B cell (primary cell): ENCODE measurements at regions not wholly inside any gene's neighbourhood (a gene's known extent, or its start where the extent isn't known, plus 50 kb on each side); places are given as distances from the start of the nearest gene placed in this dataset.

ENCODE experiments used
- ATAC-seq: fragments of 200-7000 bp; cut with Tn5 transposase; one replicate; pipeline ENCODE4 v1.10.0; 2021; ENCODE audit warnings: low read depth, mild to moderate bottlenecking, moderate number of reproducible peaks, moderate library complexity
- CTCF ChIA-PET: fragments of 350-600 bp; sonication (Branson Sonifier 250); formaldehyde crosslinking; loops from one replicate; lab custom pipeline; 2021; ENCODE audit warnings: antibody characterized with exemption, inconsistent platforms; lab: Charles Lee
- POLR2A ChIA-PET: fragments of 350-600 bp; sonication (Branson Sonifier 250); formaldehyde crosslinking; loops from one replicate; lab custom pipeline; 2021; ENCODE audit warnings: antibody characterized with exemption; lab: Charles Lee
- DNase-seq: peaks from one replicate; pipeline ENCODE4 v3.0.0; 2013
- H2AFZ ChIP-seq: 2 replicates; pipeline ENCODE4 v1.6.1; 2012; ENCODE audit warnings: mild to moderate bottlenecking, low read depth, low read length; ENCODE audit not compliant: insufficient read depth, poor library complexity, severe bottlenecking
- H3K27ac ChIP-seq, 2 donors: 1 replicate in 1 of 2; 2 replicates in 1 of 2; pipeline ENCODE4 v1.5.1; 2012 to 2013; ENCODE audit warnings: low read length in 2 of 2, mild to moderate bottlenecking in 2 of 2, moderate library complexity in 1 of 2
- H3K27me3 ChIP-seq, 4 experiments: fragments of 200-600 bp in 1 of 4; sonication (generic) in 1 of 4; replicated peaks in 1 of 4; 1 replicate in 2 of 4; 2 replicates in 2 of 4; pipeline versions ENCODE4 v1.6.1 to v1.7.0; 2013 to 2016; ENCODE audit warnings: low read length in 3 of 4, mild to moderate bottlenecking in 2 of 4, mixed read lengths in 1 of 4, moderate library complexity in 1 of 4; ENCODE audit not compliant: insufficient read depth in 4 of 4, control insufficient read depth in 3 of 4; ENCODE audit errors: control extremely low read depth in 1 of 4
- H3K36me3 ChIP-seq, 2 experiments: replicated peaks in 1 of 2; 1 replicate in 1 of 2; 2 replicates in 1 of 2; pipeline versions ENCODE4 v1.6.1 to v1.7.1; 2013; ENCODE audit warnings: low read length in 1 of 2; ENCODE audit not compliant: insufficient read depth in 2 of 2, control insufficient read depth in 1 of 2; ENCODE audit errors: control extremely low read depth in 1 of 2, extremely low read depth in 1 of 2
- H3K4me1 ChIP-seq, 2 donors: fragments of 200-600 bp in 1 of 2; sonication (generic) in 1 of 2; 1 replicate in 1 of 2; 2 replicates in 1 of 2; pipeline versions ENCODE4 v1.5.1 to v1.6.1; 2013 to 2017; ENCODE audit warnings: low read length in 2 of 2; ENCODE audit not compliant: control insufficient read depth in 2 of 2, insufficient read depth in 2 of 2
- H3K4me2 ChIP-seq: replicated peaks from 2 replicates; pipeline ENCODE3; 2012; ENCODE audit warnings: mild to moderate bottlenecking, low read depth, low read length; ENCODE audit not compliant: poor library complexity, severe bottlenecking
- H3K4me3 ChIP-seq, 5 experiments: fragments of 200-600 bp in 1 of 5; sonication (generic) in 1 of 5; 1 replicate in 3 of 5; 2 replicates in 2 of 5; pipeline versions ENCODE4 v1.5.1 to v1.7.0; 2011 to 2016; ENCODE audit warnings: low read length in 4 of 5, mild to moderate bottlenecking in 4 of 5, low read depth in 2 of 5, control low read depth in 1 of 5, moderate library complexity in 1 of 5; ENCODE audit not compliant: insufficient read depth in 1 of 5; ENCODE audit errors: control extremely low read depth in 1 of 5, extremely low read depth in 1 of 5
- H3K79me2 ChIP-seq: fragments of 200-600 bp; sonication (generic); one replicate; pipeline ENCODE4 v1.6.0; 2016; ENCODE audit warnings: low read length; ENCODE audit not compliant: control insufficient read depth, insufficient read depth
- H3K9ac ChIP-seq: fragments of 200-600 bp; sonication (generic); 2 replicates; pipeline ENCODE4 v1.6.1; 2017; ENCODE audit warnings: mild to moderate bottlenecking, low read length, moderate library complexity
- H3K9me3 ChIP-seq, 3 donors: one replicate each; pipeline versions ENCODE4 v1.6.1 to v1.7.1; 2013; ENCODE audit warnings: low read length in 2 of 3; ENCODE audit not compliant: control insufficient read depth in 2 of 3, insufficient read depth in 1 of 3; ENCODE audit errors: control extremely low read depth in 1 of 3
- H4K20me1 ChIP-seq: 2 replicates; pipeline ENCODE4 v1.6.0; 2012; ENCODE audit warnings: mild to moderate bottlenecking, low read length; ENCODE audit not compliant: insufficient read depth, control insufficient read depth, poor library complexity, severe bottlenecking
- H3K27ac Mint-ChIP-seq: one replicate; pipeline ENCODE4 v1.8.0; 2021; ENCODE audit warnings: mixed read lengths
- H3K27me3 Mint-ChIP-seq: one replicate; pipeline ENCODE4 v1.8.0; 2021; ENCODE audit warnings: mixed read lengths
- H3K4me1 Mint-ChIP-seq: one replicate; pipeline ENCODE4 v1.8.0; 2021; ENCODE audit warnings: mixed read lengths
- H3K4me3 Mint-ChIP-seq: one replicate; pipeline ENCODE4 v1.8.0; 2021; ENCODE audit warnings: mixed read lengths
- H3K9me3 Mint-ChIP-seq: one replicate; pipeline ENCODE4 v1.8.0; 2022; ENCODE audit warnings: mixed read lengths; ENCODE audit not compliant: insufficient read depth
- CTCF ChIP-seq: fragments of 200-600 bp; IDR thresholded peaks from one replicate; pipeline ENCODE4 v1.8.0; 2022; ENCODE audit warnings: antibody characterized with exemption, mild to moderate bottlenecking
- EZH2 ChIP-seq: IDR thresholded peaks from 2 replicates; pipeline ENCODE4 v1.6.1; 2012; ENCODE audit warnings: borderline replicate concordance, low read depth, mild to moderate bottlenecking, moderate library complexity, low read length; ENCODE audit not compliant: insufficient read depth, poor library complexity, severe bottlenecking
- WGBS: methylation state at CpG from one replicate; pipeline ENCODE4 v1.1.5; 2013; ENCODE audit warnings: missing lambda C conversion rate; ENCODE audit not compliant: insufficient coverage; 5-methylcytosine and 5-hydroxymethylcytosine counted together
- intact Hi-C: fragments of 100-400 bp; cut with micrococcal nuclease; formaldehyde crosslinking; loops from one replicate; pipeline ENCODE4 v1.10.0; 2022

- CTCF ChIA-PET: interaction anchor here (0.9 to 3.6 kb wide), 20 partner anchors 8 to 281 kb away, joined by 3 to 23 read pairs (median 5); partner anchors contain the start of gene IVNS1ABP
- Histone ChIP-seq H2AFZ (no peak overlapping the region), H3K36me3 (no peaks in the 10 kb centered on the region), H3K79me2 (no peaks in the 10 kb centered on the region), H3K27me3 (no peaks in the 10 kb centered on the region), H3K9me3 (peaks cover 0 to 2% (median 0%) of the 10 kb centered on the region in 3 donors), H3K9ac (no peak overlapping the region), H3K27ac (no peak overlapping the region), H3K4me2 (no peak overlapping the region), H3K4me1 (peaks cover 10 to 21% of the 10 kb centered on the region in 2 donors), H4K20me1 (no peaks in the 10 kb centered on the region), H3K4me3 (no peak overlapping the region)
- intact Hi-C loops: loop anchor here (5.0 kb wide), 2 partner anchors 68 to 153 kb away; no protein-coding TSS in a partner anchor
- H3K27me3 Mint-ChIP-seq: no peaks in the 10 kb centered on the region
- H3K4me3 Mint-ChIP-seq: no peak overlapping the region
- ATAC-seq (no peak), DNase-seq (no peak)
- H3K4me1 Mint-ChIP-seq: peaks cover 26% of the 10 kb centered on the region
- POLR2A ChIA-PET: interaction anchor here (0.7 to 1.0 kb wide), 2 partner anchors 244 to 278 kb away, joined by 3 to 7 read pairs; partner anchors contain the start of gene IVNS1ABP
- peaks cover 3% of the 10 kb centered on the region for H3K9me3 Mint-ChIP-seq
- WGBS: no CpG with 5 or more reads among the region's 3 CpGs
- TF ChIP-seq CTCF (no peak), EZH2 (no peak)
- no peak overlapping the region for H3K27ac Mint-ChIP-seq
These were observed 139.3 kb upstream of the HMCN1 start for GRCh38 chr1:185594786-185595410.

- Histone ChIP-seq H3K9ac (no peak overlapping the region), H3K27ac (no peak overlapping the region), H3K36me3 (no peaks in the 10 kb centered on the region), H4K20me1 (no peaks in the 10 kb centered on the region), H3K4me1 (peaks cover 4 to 12% of the 10 kb centered on the region in 2 donors), H3K9me3 (peaks cover 0 to 2% (median 0%) of the 10 kb centered on the region in 3 donors), H3K27me3 (no peaks in the 10 kb centered on the region), H3K4me3 (no peak overlapping the region), H3K4me2 (no peak overlapping the region), H3K79me2 (no peaks in the 10 kb centered on the region), H2AFZ (no peak overlapping the region)
- ChIA-PET CTCF (interaction anchor here (0.6 to 1.7 kb wide), 3 partner anchors 14 to 423 kb away, joined by 3 to 5 read pairs (median 3); no protein-coding TSS in a partner anchor), POLR2A (no interaction called here)
- peaks cover 3% of the 10 kb centered on the region for H3K9me3 Mint-ChIP-seq
- no peak for DNase-seq
- H3K4me1 Mint-ChIP-seq: peaks cover 20% of the 10 kb centered on the region
- WGBS: no CpG with 5 or more reads among the region's 1 CpG
- H3K4me3 Mint-ChIP-seq: no peak overlapping the region
- no peak overlapping the region for H3K27ac Mint-ChIP-seq
- ATAC-seq: no peak
- intact Hi-C loops: no loop called here
- no peak for TF ChIP-seq CTCF
- TF ChIP-seq EZH2: no peak
- no peaks in the 10 kb centered on the region for H3K27me3 Mint-ChIP-seq
These were observed 140.9 kb upstream of the HMCN1 start for GRCh38 chr1:185593271-185593670.
